ENCODE measurements at regions not wholly inside any gene's neighbourhood (a gene's known extent, or its start where the extent isn't known, plus 50 kb on each side); places are given as distances from the start of the nearest gene placed in this dataset.

DNA sequence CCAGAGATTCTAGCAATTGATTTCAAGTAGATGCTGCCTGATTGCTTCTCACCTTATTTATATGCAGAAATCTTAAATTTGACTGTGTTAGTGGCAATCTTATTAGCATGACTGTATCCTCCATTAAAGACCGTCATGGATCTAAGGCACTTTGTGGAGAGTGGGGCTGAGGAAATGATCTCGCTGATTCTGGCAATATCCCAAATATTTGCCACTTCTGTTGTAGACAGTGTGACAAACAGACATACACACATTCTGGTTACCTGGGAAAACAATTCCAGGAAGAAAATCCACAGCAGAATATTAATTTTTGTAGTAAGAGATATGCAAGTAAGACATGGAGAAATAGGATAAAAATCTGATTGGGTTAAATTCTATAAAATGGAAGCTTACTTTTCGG is 269.0 kb upstream of the G2E3 start:
- Histone ChIP-seq H3K27me3 (no peaks in the 10 kb centered on the region), H3K36me3 (no peaks in the 10 kb centered on the region), H3K9ac (no peak overlapping the region), H3K4me1 (no peaks in the 10 kb centered on the region), H3K27ac (no peak overlapping the region), H3K4me2 (no peak overlapping the region), H4K20me1 (no peaks in the 10 kb centered on the region), H3K9me3 (no peaks in the 10 kb centered on the region), H3K4me3 (no peak overlapping the region)
- no peak for TF ChIP-seq Cebpa-rat (IDR thresholded peaks at IDR 0.05)

DNA sequence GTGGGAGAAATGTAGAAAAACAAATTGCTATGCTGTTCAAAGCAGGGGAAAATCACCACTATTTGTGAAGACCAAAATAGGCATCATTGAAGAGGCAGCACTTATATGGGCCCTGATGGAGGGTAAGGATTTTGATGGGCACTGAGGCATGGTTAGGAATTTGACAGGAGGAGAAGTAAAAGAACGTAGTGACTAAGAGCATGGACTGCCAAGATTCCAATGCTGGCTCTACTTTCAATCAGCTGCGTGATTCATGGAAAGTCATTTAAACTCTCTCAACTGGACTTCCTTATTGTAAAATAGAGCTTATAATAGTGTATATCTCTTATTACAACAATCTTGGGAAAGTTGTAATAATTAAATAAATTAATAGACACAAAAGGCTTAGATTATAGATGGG is 267.7 kb upstream of the G2E3 start:
- Histone ChIP-seq H3K4me2 (no peak overlapping the region), H3K27ac (no peak overlapping the region), H3K4me3 (no peak overlapping the region), H3K9ac (no peak overlapping the region), H4K20me1 (no peaks in the 10 kb centered on the region), H3K4me1 (no peaks in the 10 kb centered on the region), H3K27me3 (no peaks in the 10 kb centered on the region), H3K36me3 (no peaks in the 10 kb centered on the region), H3K9me3 (no peaks in the 10 kb centered on the region)
- no peak for TF ChIP-seq Cebpa-rat (IDR thresholded peaks at IDR 0.05)

DNA sequence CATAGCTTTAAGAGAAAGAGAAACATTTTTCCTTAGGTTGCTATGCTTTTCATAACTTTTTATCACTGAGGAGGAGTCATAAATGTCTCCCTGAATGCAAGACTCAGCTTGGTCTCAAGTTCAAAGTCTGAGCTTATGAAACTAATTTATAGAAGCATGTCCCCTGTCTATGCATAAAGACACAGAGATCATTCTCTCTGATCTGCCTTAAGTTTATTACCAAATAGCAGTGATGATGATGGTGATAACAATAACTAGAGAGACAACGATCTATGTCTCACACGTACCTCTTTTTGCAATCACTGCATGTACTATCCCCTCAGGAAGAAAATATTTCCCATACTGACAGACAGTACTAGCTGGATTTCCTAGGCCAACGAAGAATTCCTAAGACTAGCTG is 266.4 kb upstream of the G2E3 start:
- Histone ChIP-seq H3K4me2 (no peak overlapping the region), H3K9me3 (no peaks in the 10 kb centered on the region), H3K4me3 (no peak overlapping the region), H3K4me1 (no peaks in the 10 kb centered on the region), H3K36me3 (no peaks in the 10 kb centered on the region), H4K20me1 (no peaks in the 10 kb centered on the region), H3K9ac (no peak overlapping the region), H3K27ac (no peak overlapping the region), H3K27me3 (no peaks in the 10 kb centered on the region)
- TF ChIP-seq Cebpa-rat (IDR thresholded peaks at IDR 0.05) = no peak

DNA sequence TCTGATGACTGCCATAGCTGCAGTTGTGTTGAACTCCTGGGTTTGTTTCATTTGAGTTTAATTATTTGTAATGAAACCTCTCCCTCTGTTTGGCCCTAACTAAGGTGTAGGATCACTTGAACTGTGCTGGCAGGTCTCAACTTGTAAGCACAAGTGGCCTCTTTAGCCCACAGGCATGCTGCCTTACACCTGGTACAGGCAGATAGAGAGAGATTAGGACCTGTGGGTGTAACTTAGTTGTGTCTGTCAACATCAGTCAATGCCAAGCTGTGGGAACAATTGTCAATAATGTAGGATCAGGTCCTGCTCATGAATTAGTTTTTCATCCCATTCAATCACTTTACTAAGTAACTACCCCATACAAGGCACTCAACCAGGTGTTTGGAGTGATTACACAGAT is 263.0 kb upstream of the G2E3 start:
- Histone ChIP-seq H4K20me1 (no peaks in the 10 kb centered on the region), H3K4me1 (no peaks in the 10 kb centered on the region), H3K27me3 (no peaks in the 10 kb centered on the region), H3K36me3 (no peaks in the 10 kb centered on the region), H3K4me3 (no peak overlapping the region), H3K27ac (no peak overlapping the region), H3K9ac (no peak overlapping the region), H3K4me2 (no peak overlapping the region), H3K9me3 (no peaks in the 10 kb centered on the region)
- no peak for TF ChIP-seq Cebpa-rat (IDR thresholded peaks at IDR 0.05)

DNA sequence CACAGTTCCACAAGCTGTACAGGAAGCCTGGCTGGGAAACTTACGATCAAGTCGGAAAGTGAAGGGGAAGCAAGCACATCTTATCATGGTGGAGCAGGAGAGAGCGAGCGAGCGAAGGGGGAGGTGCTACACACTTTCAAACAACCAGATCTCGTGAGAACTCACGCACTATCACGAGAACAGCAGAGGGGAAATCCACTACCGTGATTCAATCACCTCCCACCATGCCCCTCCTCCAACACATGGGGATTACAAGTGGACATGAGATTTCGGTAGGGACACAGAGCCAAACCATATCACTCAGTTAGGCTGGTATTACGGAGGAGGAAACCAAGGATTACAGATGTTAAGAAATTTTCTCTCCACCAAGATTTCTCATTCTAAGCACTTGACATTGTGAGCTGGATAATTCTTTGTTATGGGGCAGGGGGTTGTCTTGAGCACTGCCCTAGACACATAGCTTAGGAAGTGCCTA is 262.0 kb upstream of the G2E3 start:
- no peak overlapping the region for H3K4me3 ChIP-seq
- no peaks in the 10 kb centered on the region for H3K27me3 ChIP-seq
- no peaks in the 10 kb centered on the region for H3K9me3 ChIP-seq
- no peak overlapping the region for H3K4me2 ChIP-seq
- no peaks in the 10 kb centered on the region for H4K20me1 ChIP-seq
- H3K36me3 ChIP-seq = no peaks in the 10 kb centered on the region
- no peak overlapping the region for H3K9ac ChIP-seq
- no peak for TF ChIP-seq Cebpa-rat (IDR thresholded peaks at IDR 0.05)
- H3K27ac ChIP-seq = no peak overlapping the region
- H3K4me1 ChIP-seq = no peaks in the 10 kb centered on the region

DNA sequence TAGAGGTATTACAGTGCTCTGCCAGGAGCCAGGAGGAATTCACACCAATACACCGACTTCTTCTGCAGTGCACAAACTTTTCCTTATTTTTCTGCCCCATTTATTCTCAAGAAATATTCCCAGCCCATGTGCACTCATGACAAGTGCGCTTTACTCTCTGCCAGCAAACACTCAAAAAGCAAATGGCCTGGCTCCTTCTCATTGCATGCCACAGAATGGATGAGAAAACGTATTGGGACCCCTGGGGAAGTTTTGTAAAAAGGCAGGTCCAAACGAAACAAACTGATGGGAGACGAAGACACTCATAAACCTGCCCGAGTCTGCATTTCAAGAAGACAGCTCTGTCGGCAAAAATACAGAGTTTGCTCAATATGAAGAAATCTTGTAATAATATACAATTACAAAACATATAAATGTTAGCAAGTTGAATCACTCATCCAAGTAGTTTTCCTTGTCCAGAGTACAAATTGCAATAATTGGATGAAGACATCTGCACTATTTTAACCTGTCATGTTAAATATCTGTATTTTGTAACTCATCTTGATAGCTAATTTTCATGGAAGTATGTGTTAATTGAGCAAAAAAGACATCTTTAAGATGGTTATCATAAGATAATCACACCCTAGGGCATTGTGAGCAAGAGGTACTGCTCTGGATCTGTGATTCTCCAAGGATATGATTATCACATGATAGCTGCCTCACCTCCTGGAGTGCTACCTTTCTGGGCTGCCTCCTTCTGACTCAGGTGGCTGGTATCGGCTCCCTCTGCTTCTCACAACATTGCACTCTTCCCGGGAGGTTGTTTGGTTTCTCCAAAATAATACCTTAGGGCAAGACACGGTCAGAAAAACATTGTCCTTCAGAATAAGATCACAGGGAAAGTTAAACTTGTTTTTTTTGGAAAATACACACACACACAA is 260.8 kb upstream of the G2E3 start:
- Histone ChIP-seq H3K4me2 (no peak overlapping the region), H3K4me3 (no peak overlapping the region), H4K20me1 (no peaks in the 10 kb centered on the region), H3K4me1 (no peaks in the 10 kb centered on the region), H3K36me3 (no peaks in the 10 kb centered on the region), H3K27me3 (no peaks in the 10 kb centered on the region), H3K9me3 (no peaks in the 10 kb centered on the region), H3K9ac (no peak overlapping the region), H3K27ac (no peak overlapping the region)
- TF ChIP-seq Cebpa-rat (IDR thresholded peaks at IDR 0.05) = no peak

DNA sequence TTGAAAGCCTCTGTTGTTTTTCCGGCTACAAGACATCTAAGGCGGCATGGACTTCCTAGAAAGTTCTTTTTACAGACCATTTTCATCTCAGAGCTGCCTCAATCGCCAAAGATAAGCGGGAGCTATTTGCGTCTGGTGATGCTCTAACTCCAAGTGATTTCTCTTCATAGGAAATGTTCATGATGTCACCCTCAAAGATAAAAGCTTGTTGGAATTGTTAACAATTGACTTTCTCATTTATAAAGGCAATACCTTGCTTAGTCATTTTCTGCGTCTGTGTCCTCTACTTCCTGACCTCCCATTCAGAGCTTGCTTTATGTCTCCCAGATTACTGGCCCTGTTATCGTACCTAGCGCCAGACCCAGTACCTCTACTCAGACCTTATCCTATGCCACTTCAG is 259.0 kb upstream of the G2E3 start:
- no peak overlapping the region for H3K9ac ChIP-seq
- H3K27me3 ChIP-seq = no peaks in the 10 kb centered on the region
- H3K27ac ChIP-seq = no peak overlapping the region
- H3K4me2 ChIP-seq = no peak overlapping the region
- H3K4me3 ChIP-seq = no peak overlapping the region
- TF ChIP-seq Cebpa-rat (IDR thresholded peaks at IDR 0.05) = no peak
- H3K9me3 ChIP-seq = no peaks in the 10 kb centered on the region
- no peaks in the 10 kb centered on the region for H4K20me1 ChIP-seq
- H3K36me3 ChIP-seq = no peaks in the 10 kb centered on the region
- no peaks in the 10 kb centered on the region for H3K4me1 ChIP-seq

DNA sequence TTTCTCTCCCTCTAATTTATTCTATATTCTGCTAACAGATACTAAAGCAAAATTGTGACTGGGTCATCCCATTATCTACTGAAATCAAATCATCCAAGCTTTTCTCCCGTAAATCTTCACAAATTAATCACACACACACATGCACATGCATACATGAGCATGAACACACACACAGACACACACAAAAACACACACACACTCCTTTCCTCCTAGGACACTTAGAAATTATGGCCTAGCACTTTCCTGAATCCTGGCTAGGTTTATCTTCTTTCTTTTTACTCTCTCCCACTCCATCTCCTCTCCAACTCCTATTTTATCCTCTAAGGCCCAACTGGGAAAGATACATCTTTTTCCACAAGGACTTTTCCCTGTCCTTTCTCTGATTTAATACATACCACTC is 255.6 kb upstream of the G2E3 start:
- Histone ChIP-seq H3K27ac (no peak overlapping the region), H3K4me1 (no peaks in the 10 kb centered on the region), H3K4me2 (no peak overlapping the region), H4K20me1 (no peaks in the 10 kb centered on the region), H3K9me3 (no peaks in the 10 kb centered on the region), H3K36me3 (no peaks in the 10 kb centered on the region), H3K27me3 (no peaks in the 10 kb centered on the region), H3K9ac (no peak overlapping the region), H3K4me3 (no peak overlapping the region)
- TF ChIP-seq Cebpa-rat (IDR thresholded peaks at IDR 0.05) = no peak

DNA sequence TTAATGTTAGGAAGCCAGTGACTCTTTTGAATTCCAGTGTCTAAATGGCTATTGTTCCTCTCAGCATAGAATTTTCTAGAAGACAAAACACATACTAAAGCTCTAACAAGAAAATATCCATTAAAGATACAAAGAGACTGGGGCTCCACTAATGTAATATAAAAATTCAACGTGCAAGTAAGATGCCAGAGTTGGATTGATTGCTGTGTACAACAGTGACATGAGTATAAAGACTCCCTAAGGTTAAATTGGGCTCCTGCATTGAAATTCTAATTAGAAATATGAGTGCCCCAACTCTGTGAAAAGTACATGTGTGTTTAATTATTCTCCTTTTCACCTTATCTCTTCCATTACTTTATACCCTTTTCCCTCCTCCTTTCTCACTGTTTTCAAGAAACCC is 253.6 kb upstream of the G2E3 start:
- Histone ChIP-seq H3K27me3 (no peaks in the 10 kb centered on the region), H3K36me3 (no peaks in the 10 kb centered on the region), H4K20me1 (no peaks in the 10 kb centered on the region), H3K4me1 (no peaks in the 10 kb centered on the region), H3K9ac (no peak overlapping the region), H3K4me2 (no peak overlapping the region), H3K27ac (no peak overlapping the region), H3K4me3 (no peak overlapping the region), H3K9me3 (no peaks in the 10 kb centered on the region)
- TF ChIP-seq Cebpa-rat (IDR thresholded peaks at IDR 0.05) = no peak

DNA sequence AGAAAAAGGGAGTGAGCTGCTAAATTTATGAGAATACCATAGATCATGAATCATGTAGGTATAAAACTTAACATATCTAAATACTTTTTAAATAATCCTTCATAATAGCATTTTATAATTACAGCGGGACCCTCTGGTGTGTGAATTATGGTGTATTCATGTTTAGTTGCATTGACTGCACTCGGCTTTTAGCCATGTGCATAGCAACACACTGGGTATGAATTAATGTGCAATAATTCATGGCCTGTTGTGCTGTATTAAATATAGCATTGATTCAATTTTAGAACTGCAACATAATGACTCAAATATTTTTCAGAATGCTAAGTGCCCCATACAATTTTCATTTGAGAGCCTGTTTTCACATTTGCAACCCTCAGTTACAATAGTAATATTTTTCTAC is 249.6 kb upstream of the G2E3 start:
- H4K20me1 ChIP-seq = no peaks in the 10 kb centered on the region
- no peak for TF ChIP-seq Cebpa-rat (IDR thresholded peaks at IDR 0.05)
- H3K36me3 ChIP-seq = no peaks in the 10 kb centered on the region
- no peak overlapping the region for H3K4me3 ChIP-seq
- H3K9ac ChIP-seq = no peak overlapping the region
- H3K27ac ChIP-seq = no peak overlapping the region
- no peak overlapping the region for H3K4me2 ChIP-seq
- H3K4me1 ChIP-seq = no peaks in the 10 kb centered on the region
- H3K9me3 ChIP-seq = no peaks in the 10 kb centered on the region
- no peaks in the 10 kb centered on the region for H3K27me3 ChIP-seq
